Adrenal gland (tissue), 9 donors: ENCODE measurements at regions not wholly inside any gene's neighbourhood (a gene's known extent, or its start where the extent isn't known, plus 50 kb on each side); places are given as distances from the start of the nearest gene placed in this dataset.

ENCODE experiments used
- DNase-seq, 7 donors: peaks; one replicate each; pipeline ENCODE4 v3.0.0-alpha.2; 2019 to 2020
- H3K27ac ChIP-seq, 5 donors: fragments of 200-600 bp; sonication (generic) in 4 of 5; 1 replicate in 3 of 5; 2 replicates in 2 of 5; pipeline versions ENCODE4 v1.5.1 to v1.8.0; 2016 to 2020; ENCODE audit warnings: mild to moderate bottlenecking in 1 of 5
- H3K27me3 ChIP-seq: fragments of 200-600 bp; 2 replicates; pipeline ENCODE4 v1.8.0; 2021
- H3K36me3 ChIP-seq, 2 donors: fragments of 200-600 bp; replicated peaks in 1 of 2; 1 replicate in 1 of 2; 2 replicates in 1 of 2; pipeline versions ENCODE4 v1.5.1 to v1.8.0; 2018 to 2022
- H3K4me1 ChIP-seq, 2 donors: fragments of 200-600 bp; replicated peaks in 1 of 2; 1 replicate in 1 of 2; 2 replicates in 1 of 2; pipeline versions ENCODE4 v1.5.1 to v1.8.0; 2018 to 2021
- H3K4me3 ChIP-seq, 4 donors: fragments of 200-600 bp; sonication (generic) in 3 of 4; one replicate each; pipeline ENCODE4 v1.5.1; 2016 to 2018
- H3K9me3 ChIP-seq, 3 donors: fragments of 200-600 bp; sonication (generic) in 1 of 3; replicated peaks in 1 of 3; 1 replicate in 2 of 3; 2 replicates in 1 of 3; pipeline versions ENCODE4 v1.5.1 to v1.8.0; 2016 to 2021
- POLR2A ChIP-seq, 2 donors: fragments of 450-650 bp; IDR thresholded peaks; one replicate each; pipeline ENCODE4 v1.6.1; 2017; ENCODE audit warnings: antibody characterized with exemption in 2 of 2, mild to moderate bottlenecking in 2 of 2, moderate library complexity in 1 of 2
- WGBS, 4 donors: extraction: QIAGEN DNeasy Blood & Tissue Kit in 2 of 4; methylation state at CpG; one replicate each; pipeline versions ENCODE4 v1.1.5 to v1.1.7; 2013 to 2017; 5-methylcytosine and 5-hydroxymethylcytosine counted together
- intact Hi-C, 2 donors: fragments of 100-400 bp; cut with DNase I; formaldehyde crosslinking; loops; one replicate each; pipeline versions ENCODE4 v1.14.1 to v1.15.0; 2022 to 2023
- TF ChIP-seq, protein P1 (sequence below), 6 experiments: fragments of 450-650 bp in 4 of 6; fragments of 200-600 bp in 2 of 6; sonication (generic) in 1 of 6; IDR thresholded peaks; 1 replicate in 5 of 6; 2 replicates in 1 of 6; pipeline versions ENCODE4 v1.5.1 to v1.8.0; 2016 to 2021; ENCODE audit warnings: antibody characterized with exemption in 6 of 6, mild to moderate bottlenecking in 2 of 6, moderate library complexity in 1 of 6
- donor health status: healthy with polysubstance abuse.
- donor health status: Bipolar disorder and iron deficiency.
- donor health status: DM: yes; HTN: yes; CAD: no.
- donor health status: DM: no; HTN: no; CAD: no.
- donor health status: DM: no; HTN: no; CAD: no.

DNA sequence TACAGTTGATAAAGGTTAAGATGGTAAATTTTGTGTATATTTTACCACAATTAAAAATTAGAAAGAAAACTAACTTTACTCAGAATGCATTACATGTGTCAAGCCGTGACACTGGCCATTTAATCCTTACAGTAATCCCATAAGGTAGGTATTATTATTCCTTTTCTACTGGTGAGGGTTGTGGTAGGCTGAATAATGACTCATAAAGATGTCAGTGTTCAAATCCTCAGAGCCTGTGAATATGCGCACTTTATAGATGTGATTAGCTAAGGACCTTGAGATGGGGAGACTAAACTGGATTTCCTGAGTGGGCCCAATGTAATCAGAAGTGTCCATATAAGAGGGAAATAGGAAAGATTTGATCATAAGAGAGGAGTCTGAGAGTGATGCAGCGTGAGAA lies 288.1 kb downstream of the TMEM167A start:
- intact Hi-C loops = no loop called here
- Histone ChIP-seq H3K27ac (no peak overlapping the region), H3K36me3 (no peaks in the 10 kb centered on the region), H3K9me3 (no peaks in the 10 kb centered on the region), H3K4me1 (no peaks in the 10 kb centered on the region), H3K27me3 (no peaks in the 10 kb centered on the region), H3K4me3 (no peak overlapping the region)
- TF ChIP-seq, protein P1, sequence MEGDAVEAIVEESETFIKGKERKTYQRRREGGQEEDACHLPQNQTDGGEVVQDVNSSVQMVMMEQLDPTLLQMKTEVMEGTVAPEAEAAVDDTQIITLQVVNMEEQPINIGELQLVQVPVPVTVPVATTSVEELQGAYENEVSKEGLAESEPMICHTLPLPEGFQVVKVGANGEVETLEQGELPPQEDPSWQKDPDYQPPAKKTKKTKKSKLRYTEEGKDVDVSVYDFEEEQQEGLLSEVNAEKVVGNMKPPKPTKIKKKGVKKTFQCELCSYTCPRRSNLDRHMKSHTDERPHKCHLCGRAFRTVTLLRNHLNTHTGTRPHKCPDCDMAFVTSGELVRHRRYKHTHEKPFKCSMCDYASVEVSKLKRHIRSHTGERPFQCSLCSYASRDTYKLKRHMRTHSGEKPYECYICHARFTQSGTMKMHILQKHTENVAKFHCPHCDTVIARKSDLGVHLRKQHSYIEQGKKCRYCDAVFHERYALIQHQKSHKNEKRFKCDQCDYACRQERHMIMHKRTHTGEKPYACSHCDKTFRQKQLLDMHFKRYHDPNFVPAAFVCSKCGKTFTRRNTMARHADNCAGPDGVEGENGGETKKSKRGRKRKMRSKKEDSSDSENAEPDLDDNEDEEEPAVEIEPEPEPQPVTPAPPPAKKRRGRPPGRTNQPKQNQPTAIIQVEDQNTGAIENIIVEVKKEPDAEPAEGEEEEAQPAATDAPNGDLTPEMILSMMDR (IDR thresholded peaks at IDR 0.05) = no peak
- no peak for TF ChIP-seq POLR2A (IDR thresholded peaks at IDR 0.05)
- no peak for DNase-seq
- 96 to 97% (median 96%) methylated on average over 3 of the region's 3 CpGs for WGBS, 4 donors

DNA sequence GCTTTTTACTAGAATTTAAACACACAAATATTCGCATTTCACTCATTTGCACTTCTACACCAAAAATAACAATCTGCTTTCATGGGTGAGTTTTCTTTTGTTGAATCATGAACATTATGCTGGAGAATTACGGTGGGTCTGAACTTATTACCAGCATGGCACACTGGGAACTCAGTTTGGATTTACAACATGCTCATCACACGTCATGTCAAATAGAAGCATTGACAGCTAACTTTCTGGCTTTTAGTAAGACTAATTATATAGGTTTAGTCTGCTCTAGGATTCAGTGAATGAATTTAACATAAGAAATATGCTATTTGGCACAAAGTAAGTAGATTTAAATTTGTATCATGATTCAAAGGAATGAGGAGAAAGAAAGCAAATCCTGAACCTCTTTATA lies 290.4 kb downstream of the TMEM167A start:
- TF ChIP-seq POLR2A (IDR thresholded peaks at IDR 0.05) = no peak
- TF ChIP-seq, protein P1 (IDR thresholded peaks at IDR 0.05) = no peak
- no peaks in the 10 kb centered on the region for H3K27me3 ChIP-seq
- H3K27ac ChIP-seq = no peak overlapping the region
- no peak for DNase-seq
- WGBS, 4 donors = 91 to 95% (median 93%) methylated on average over 3 of the region's 3 CpGs
- no peaks in the 10 kb centered on the region for H3K4me1 ChIP-seq
- intact Hi-C loops = no loop called here
- H3K9me3 ChIP-seq = no peaks in the 10 kb centered on the region
- H3K36me3 ChIP-seq = no peaks in the 10 kb centered on the region
- H3K4me3 ChIP-seq = no peak overlapping the region

DNA sequence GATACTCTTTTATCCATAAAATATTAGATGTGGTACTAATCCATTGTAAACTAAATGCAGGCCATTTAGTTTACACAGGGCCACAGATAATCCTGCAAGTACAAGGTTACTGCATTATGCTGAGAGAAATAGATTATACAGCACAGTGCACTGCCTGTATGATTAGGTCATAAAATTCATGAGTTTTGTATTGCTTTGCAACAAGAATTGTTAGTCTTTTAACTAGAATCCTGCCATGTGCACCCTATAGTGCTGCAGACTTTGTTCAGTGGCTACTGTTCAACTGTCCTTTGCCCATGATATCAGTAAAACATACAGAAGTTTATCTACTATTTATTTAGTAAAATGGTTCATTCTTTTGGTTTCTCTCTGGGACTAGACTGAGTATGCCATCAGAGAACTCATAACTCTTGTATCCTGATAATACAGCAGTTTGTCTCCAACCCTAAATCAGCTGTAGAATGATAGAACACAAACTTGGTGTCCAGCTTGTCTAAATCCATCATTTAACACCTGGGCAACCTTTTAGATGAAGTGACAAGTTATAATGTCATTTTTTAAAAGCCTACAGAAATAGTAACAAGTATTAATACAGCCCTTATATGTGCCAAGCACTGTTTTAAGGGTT lies 291.2 kb downstream of the TMEM167A start:
- Histone ChIP-seq H3K27me3 (no peaks in the 10 kb centered on the region), H3K36me3 (no peaks in the 10 kb centered on the region), H3K9me3 (no peaks in the 10 kb centered on the region), H3K27ac (no peak overlapping the region), H3K4me3 (no peak overlapping the region), H3K4me1 (no peaks in the 10 kb centered on the region)
- intact Hi-C loops = no loop called here
- no peak for TF ChIP-seq POLR2A (IDR thresholded peaks at IDR 0.05)
- TF ChIP-seq, protein P1 (IDR thresholded peaks at IDR 0.05) = no peak
- DNase-seq = no peak

DNA sequence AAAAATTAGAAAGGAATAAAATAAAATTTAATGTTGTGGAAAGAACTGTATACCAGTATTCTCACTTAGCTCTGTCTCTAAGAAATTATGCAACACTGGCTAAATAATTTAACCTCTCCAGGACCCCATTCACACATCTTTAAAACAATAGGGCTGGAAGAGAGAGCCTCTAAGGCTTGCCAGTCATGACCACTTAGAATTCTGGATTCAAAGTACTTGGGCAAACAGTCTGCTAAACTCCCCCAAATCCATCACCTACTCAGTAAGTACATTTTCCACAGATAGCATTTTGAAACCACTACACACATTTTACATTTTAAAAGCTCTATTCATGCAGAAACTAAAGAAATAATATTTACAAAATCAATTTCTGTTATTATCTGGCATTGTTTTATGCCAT lies 291.7 kb downstream of the TMEM167A start:
- no peaks in the 10 kb centered on the region for H3K9me3 ChIP-seq
- TF ChIP-seq, protein P1 (IDR thresholded peaks at IDR 0.05) = no peak
- TF ChIP-seq POLR2A (IDR thresholded peaks at IDR 0.05) = no peak
- no peaks in the 10 kb centered on the region for H3K27me3 ChIP-seq
- intact Hi-C loops = no loop called here
- DNase-seq = no peak
- no peak overlapping the region for H3K4me3 ChIP-seq
- no peak overlapping the region for H3K27ac ChIP-seq
- H3K36me3 ChIP-seq = no peaks in the 10 kb centered on the region
- H3K4me1 ChIP-seq = no peaks in the 10 kb centered on the region
